ENCODE measurements at regions not wholly inside any gene's neighbourhood (a gene's known extent, or its start where the extent isn't known, plus 50 kb on each side); places are given as distances from the start of the nearest gene placed in this dataset.

DNA sequence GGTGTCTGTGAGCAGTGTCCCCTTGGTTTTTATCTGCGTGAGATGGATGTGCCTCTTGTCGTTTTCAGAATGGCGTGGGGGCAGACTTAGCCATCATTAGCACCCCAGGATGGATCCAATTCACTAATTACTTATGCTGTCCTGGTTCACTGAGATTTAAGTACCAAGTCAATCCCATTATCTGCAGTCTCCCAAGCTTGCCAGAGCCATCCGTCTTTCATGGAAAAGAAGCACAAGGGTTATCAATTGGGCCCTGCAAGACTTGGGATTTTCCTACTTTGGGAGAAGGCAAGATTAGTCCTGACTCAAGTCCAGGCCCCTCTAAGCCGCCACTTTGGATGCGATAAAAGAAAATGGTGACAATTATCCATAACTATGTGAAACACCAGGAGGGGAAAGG is 404.0 kb downstream of the TMEM182 start:
- POLR2A ChIA-PET (ENCODE audit: unreplicated experiment) = no interaction called here
- Histone ChIP-seq H3K27me3 (ENCODE audit: low read length) (peaks cover 50% of the 10 kb centered on the region), H3F3A (ENCODE audit: low read length, unreplicated experiment) (no peaks in the 10 kb centered on the region), H3K9ac (ENCODE audit: low read length) (no peak overlapping the region), H4K20me1 (ENCODE audit: low read length) (no peaks in the 10 kb centered on the region), H3K4me2 (ENCODE audit: low read length) (no peak overlapping the region), H3K4me3 (ENCODE audit: low read length) (no peak overlapping the region), H3K27ac (ENCODE audit: low read length) (no peak overlapping the region), H3K9me2 (replicated peaks; ENCODE audit: low read length) (no peaks in the 10 kb centered on the region), H3K9me3 (ENCODE audit: low read length) (no peaks in the 10 kb centered on the region), H3K79me2 (ENCODE audit: low read length) (no peaks in the 10 kb centered on the region), H3K36me3 (ENCODE audit: low read depth, low read length) (no peaks in the 10 kb centered on the region), H3K4me1 (ENCODE audit: insufficient read depth, low read length) (no peaks in the 10 kb centered on the region), H2AFZ (ENCODE audit: low read length) (no peak overlapping the region)
- BruUV-seq (replicated peaks) = no TSS peak
- TF ChIP-seq EZH2 (IDR thresholded peaks at IDR 0.05; ENCODE audit: low read length, unreplicated experiment) (no peak), EZH2phosphoT487 (IDR thresholded peaks at IDR 0.05; ENCODE audit: borderline replicate concordance, low read length) (no peak)
- TF ChIP-seq, protein P1, sequence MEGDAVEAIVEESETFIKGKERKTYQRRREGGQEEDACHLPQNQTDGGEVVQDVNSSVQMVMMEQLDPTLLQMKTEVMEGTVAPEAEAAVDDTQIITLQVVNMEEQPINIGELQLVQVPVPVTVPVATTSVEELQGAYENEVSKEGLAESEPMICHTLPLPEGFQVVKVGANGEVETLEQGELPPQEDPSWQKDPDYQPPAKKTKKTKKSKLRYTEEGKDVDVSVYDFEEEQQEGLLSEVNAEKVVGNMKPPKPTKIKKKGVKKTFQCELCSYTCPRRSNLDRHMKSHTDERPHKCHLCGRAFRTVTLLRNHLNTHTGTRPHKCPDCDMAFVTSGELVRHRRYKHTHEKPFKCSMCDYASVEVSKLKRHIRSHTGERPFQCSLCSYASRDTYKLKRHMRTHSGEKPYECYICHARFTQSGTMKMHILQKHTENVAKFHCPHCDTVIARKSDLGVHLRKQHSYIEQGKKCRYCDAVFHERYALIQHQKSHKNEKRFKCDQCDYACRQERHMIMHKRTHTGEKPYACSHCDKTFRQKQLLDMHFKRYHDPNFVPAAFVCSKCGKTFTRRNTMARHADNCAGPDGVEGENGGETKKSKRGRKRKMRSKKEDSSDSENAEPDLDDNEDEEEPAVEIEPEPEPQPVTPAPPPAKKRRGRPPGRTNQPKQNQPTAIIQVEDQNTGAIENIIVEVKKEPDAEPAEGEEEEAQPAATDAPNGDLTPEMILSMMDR (conservative IDR thresholded peaks at IDR 0.05; ENCODE audit: low read depth, low read length) = no peak
- DNase-seq (no peak), ATAC-seq (no peak)
- intact Hi-C loops (cut with micrococcal nuclease) = no loop called here
- CTCF ChIA-PET = no interaction called here

DNA sequence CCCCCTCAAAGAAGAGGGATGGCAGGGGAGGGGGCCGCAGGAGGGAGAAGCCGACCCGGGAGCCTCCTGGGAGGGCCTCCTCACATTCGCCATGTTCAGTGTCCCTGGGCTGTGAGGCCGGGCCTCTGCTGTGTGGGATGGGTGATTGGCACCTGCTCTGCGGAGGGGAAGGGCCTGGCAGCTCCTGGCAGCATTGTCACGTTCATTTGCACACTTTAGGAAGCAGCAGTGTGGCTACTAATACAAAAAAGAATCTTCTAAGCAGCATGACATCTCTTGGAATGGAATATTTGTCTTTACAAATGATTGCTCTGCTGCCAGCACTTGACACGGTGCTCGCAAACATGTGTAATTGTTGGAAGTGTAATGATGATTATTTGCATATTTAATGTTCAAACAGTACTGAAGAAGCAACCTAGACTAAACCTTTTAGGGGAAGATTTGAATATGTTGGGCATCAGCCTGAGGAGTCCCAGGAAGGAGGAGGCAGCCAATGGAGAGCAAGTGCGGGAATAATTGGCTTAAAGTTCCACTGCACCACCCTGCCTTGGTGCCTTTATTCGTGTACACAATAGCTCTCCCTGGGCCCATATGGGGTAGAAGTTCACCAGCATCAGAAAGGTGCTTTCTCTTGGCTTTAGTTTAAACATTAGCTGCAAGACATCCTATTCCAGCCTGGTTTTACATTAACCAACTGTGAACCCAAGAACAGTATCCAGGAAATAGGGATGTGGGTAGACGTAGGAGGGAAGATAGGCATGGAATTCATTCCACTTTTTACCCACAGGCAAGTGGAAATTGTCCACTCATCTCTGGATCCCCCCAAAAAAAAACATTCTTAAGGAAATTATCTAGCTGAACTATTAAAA is 404.9 kb downstream of the TMEM182 start:
- CTCF ChIA-PET = no interaction called here
- ATAC-seq (no peak), DNase-seq (no peak)
- Histone ChIP-seq H4K20me1 (ENCODE audit: low read length) (no peaks in the 10 kb centered on the region), H3K9ac (ENCODE audit: low read length) (no peak overlapping the region), H3K9me2 (replicated peaks; ENCODE audit: low read length) (no peaks in the 10 kb centered on the region), H3K27ac (ENCODE audit: low read length) (no peak overlapping the region), H3K4me3 (ENCODE audit: low read length) (no peak overlapping the region), H3K36me3 (ENCODE audit: low read depth, low read length) (no peaks in the 10 kb centered on the region), H2AFZ (ENCODE audit: low read length) (no peak overlapping the region), H3K27me3 (ENCODE audit: low read length) (peaks cover 47% of the 10 kb centered on the region), H3K79me2 (ENCODE audit: low read length) (no peaks in the 10 kb centered on the region), H3F3A (ENCODE audit: low read length, unreplicated experiment) (no peaks in the 10 kb centered on the region), H3K9me3 (ENCODE audit: low read length) (no peaks in the 10 kb centered on the region), H3K4me1 (ENCODE audit: insufficient read depth, low read length) (no peaks in the 10 kb centered on the region), H3K4me2 (ENCODE audit: low read length) (no peak overlapping the region)
- intact Hi-C loops (cut with micrococcal nuclease) = no loop called here
- TF ChIP-seq EZH2 (IDR thresholded peaks at IDR 0.05; ENCODE audit: low read length, unreplicated experiment) = no peak
- TF ChIP-seq, protein P1 (conservative IDR thresholded peaks at IDR 0.05; ENCODE audit: low read depth, low read length) = no peak
- no peak for TF ChIP-seq EZH2phosphoT487 (IDR thresholded peaks at IDR 0.05; ENCODE audit: borderline replicate concordance, low read length)
- POLR2A ChIA-PET (ENCODE audit: unreplicated experiment) = no interaction called here
- BruUV-seq (replicated peaks) = no TSS peak

DNA sequence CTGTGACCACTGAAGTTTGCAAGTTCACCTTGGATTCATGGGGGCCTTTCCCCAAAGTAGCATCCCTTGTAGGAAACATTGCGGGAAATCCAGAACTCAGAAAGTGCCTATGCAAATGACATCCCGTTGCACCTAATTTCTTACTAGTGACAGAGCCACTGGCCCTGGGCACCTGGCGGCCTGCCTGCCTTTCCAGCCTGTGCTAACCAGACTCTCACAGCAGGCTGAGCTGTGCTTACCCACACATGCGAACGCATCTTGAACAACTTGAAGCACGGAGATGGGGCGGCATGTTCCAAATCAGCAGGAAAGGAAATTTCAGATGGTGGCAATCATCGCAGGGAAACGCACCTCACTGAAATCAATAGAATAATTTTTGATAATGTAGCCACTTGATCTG is 405.8 kb downstream of the TMEM182 start:
- no TSS peak for BruUV-seq (replicated peaks)
- POLR2A ChIA-PET (ENCODE audit: unreplicated experiment) = no interaction called here
- Histone ChIP-seq H3K27ac (ENCODE audit: low read length) (no peak overlapping the region), H3F3A (ENCODE audit: low read length, unreplicated experiment) (no peaks in the 10 kb centered on the region), H2AFZ (ENCODE audit: low read length) (no peak overlapping the region), H3K4me3 (ENCODE audit: low read length) (no peak overlapping the region), H3K27me3 (ENCODE audit: low read length) (peaks cover 47% of the 10 kb centered on the region), H3K4me1 (ENCODE audit: insufficient read depth, low read length) (no peaks in the 10 kb centered on the region), H3K9me3 (ENCODE audit: low read length) (no peaks in the 10 kb centered on the region), H3K4me2 (ENCODE audit: low read length) (no peak overlapping the region), H3K9me2 (replicated peaks; ENCODE audit: low read length) (no peaks in the 10 kb centered on the region), H4K20me1 (ENCODE audit: low read length) (no peaks in the 10 kb centered on the region), H3K79me2 (ENCODE audit: low read length) (no peaks in the 10 kb centered on the region), H3K36me3 (ENCODE audit: low read depth, low read length) (no peaks in the 10 kb centered on the region), H3K9ac (ENCODE audit: low read length) (no peak overlapping the region)
- intact Hi-C loops (cut with micrococcal nuclease) = no loop called here
- CTCF ChIA-PET = no interaction called here
- TF ChIP-seq, protein P1 (conservative IDR thresholded peaks at IDR 0.05; ENCODE audit: low read depth, low read length) = no peak
- TF ChIP-seq EZH2phosphoT487 (IDR thresholded peaks at IDR 0.05; ENCODE audit: borderline replicate concordance, low read length) (no peak), EZH2 (IDR thresholded peaks at IDR 0.05; ENCODE audit: low read length, unreplicated experiment) (no peak)
- ATAC-seq (no peak), DNase-seq (no peak)
